SKM-1 (cell line): ENCODE measurements at regions not wholly inside any gene's neighbourhood (a gene's known extent, or its start where the extent isn't known, plus 50 kb on each side); places are given as distances from the start of the nearest gene placed in this dataset.
"Not testable (repeated sequence)": the region's sequence is repeated elsewhere in the genome, so short reads cannot be mapped to it uniquely, and the experiment has no call there.

Experiments used
- DNase-seq: peaks from one replicate; lab custom pipeline; 2025; ENCODE audit not compliant: unreplicated experiment; lab: John Stamatoyannopoulos, UW

GRCh38 chr12:128083132-128083729 lies 183.7 kb upstream of the TMEM132C start:
- no peak for DNase-seq

- DNase-seq, result no peak
These were observed 178.0 kb upstream of the TMEM132C start for GRCh38 chr12:128088926-128089325.

GRCh38 chr12:128089961-128090360 lies 177.0 kb upstream of the TMEM132C start:
- no peak for DNase-seq

DNA sequence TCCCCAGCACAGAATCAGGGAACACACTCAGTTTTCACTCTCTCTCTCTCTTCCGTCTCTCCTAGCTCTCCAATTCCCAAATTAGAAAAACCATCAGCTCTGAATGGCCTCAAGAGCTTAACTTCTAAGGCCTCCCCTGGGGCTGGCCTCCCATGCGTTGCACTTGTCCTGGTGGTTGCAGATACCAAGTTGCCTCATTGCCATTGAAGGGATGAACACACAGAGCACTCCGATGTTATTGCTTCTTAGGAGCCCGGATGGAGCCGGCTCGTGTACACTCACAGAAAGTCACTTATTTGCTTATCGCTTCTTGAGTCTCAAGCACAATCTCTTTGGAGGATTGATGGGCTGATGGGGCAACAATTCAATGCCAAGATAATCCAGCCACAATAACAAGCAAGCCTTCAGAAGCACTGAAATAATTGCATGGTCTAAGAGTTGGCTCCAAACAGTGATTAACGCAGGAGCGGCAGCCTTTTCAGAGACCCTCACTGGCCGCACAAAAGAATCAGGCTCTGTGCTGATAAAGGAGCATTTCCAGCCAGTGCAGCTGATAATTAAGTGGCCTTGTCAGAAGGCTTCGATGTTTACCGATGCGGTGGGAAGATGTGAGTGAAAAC lies 175.8 kb upstream of the TMEM132C start:
- DNase-seq, result no peak

- DNase-seq, result no peak
These were observed 175.0 kb upstream of the TMEM132C start for GRCh38 chr12:128091951-128092382.

GRCh38 chr12:128098730-128099129 lies 168.2 kb upstream of the TMEM132C start:
- no peak for DNase-seq

DNA sequence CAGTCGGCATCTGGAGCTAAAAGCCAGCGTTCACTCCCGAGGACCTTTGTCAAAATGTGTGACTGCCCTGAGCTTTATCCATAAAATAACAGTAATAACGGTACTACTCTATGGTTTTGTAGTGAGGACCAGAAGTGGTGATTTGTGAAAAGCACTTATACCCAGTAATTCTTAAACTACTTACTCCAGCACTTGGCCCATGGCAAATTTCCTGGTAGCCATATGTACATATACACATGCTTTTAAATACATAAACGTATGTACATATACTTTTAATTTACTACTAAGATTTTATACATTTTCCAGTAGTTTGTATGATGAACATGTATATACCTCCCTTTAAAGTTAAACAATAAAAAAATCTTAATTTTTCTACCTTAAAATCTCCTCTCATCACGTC lies 163.8 kb upstream of the TMEM132C start:
- DNase-seq, result no peak

DNA sequence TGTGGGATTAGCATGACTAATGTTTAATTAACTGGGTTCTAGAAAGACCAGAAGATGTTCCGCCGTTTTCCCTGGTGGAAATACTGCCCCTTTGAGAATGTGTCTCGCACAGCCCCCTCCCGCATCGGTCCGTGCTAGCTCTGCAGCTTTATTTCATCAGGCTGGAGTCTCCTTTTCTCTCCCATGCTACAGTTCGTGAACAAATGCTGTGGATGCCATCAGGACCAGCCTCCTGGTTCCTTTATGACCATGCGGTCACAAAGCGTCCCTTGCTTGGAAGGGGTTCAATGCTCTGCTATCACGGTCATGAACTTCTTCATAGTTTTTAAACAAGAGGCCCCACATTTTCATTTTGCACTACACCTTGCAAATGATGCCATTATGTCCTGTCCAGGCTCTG lies 157.7 kb upstream of the TMEM132C start:
- DNase-seq, result no peak

DNA sequence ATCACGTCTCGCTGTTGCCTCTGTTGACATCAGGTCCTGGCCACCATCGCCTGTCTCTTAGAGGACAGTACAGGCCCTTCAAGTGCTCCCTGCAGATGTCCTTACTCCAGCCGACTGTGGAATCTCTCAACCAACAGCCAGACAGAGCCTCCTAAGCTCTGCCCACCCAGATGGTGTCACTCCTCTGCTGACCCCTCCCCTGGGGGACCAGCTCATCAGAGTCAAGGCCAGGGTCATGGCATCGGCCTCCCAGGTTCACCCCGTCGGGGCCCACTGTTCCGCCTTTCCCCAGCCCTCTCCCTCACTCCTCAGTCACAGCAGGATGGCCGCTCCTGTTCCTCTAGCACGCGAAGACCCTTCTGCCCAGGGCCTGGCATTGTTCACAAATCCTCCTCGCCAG lies 157.3 kb upstream of the TMEM132C start:
- no peak for DNase-seq

DNA sequence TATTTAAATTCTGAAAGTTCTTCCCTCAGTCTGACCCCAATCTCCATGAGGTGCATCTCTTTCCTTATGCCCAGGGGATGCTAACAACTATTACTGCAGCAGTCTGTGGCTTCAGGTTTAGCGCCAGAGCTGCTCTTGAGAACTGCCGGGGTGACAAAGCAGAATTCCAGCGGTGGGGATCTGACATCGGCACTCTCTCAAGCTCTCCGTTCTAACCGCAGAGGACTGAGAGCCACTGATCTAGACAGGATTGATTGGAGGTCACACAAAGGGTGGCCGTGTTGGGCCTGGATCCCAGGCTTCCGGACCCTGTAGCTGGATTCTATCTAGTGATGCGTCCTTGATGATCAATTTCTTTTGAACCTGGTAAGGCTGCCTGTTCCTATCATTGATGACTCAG lies 155.6 kb upstream of the TMEM132C start:
- no peak for DNase-seq

DNA sequence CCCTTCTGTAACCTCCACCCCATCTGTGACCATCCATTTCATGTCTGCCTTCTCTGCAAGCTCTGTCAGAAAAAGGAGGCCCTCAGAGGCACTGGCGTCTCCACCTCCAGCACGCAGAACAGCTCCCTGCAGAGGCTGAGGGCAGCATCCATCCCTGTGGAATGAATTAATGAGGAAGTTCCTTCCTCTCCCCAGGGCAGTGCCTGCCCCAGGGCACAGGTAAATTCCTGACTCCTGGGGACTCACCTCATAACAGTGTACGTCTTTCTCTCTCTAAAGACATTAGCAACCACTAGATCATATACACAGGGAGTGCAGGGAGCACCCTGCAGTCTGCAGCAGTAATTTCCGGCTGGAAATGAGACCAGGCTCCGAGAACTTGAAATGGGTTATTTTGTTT lies 155.0 kb upstream of the TMEM132C start:
- no peak for DNase-seq

DNA sequence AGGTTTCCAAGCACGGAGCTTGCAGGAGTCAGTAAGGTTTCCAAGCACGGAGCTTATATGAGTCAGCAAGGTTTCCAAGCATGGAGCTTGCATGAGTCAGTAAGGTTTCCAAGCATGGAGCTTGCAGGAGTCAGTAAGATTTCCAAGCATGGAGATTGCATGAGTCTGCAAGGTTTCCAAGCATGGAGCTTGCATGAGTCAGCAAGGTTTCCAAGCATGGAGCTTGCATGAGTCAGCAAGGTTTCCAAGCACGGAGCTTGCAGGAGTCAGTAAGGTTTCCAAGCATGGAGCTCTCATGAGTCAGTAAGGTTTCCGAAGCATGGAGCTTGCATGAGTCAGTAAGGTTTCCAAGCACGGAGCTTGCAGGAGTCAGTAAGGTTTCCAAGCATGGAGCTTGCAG lies 153.7 kb upstream of the TMEM132C start:
- DNase-seq, result not testable (repeated sequence)

DNA sequence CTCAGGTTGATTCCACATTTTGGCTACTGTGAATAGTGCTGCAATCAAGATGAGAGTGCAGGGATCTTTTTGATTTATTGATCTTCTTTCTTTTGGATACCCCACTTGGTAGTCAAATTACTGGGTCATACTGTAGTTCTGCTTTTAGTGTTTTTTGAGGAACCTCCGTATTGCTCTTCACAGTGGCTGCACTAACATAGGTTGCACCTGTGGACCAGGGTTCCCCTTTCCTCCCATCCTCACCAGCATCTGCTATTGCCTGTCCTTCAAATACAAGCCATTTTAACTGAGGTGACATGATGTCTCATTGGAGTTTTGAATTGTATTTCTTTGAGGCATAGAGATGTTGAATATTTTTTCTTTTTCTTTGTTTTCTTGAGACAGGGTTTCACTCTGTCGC lies 152.5 kb upstream of the TMEM132C start:
- no peak for DNase-seq

DNA sequence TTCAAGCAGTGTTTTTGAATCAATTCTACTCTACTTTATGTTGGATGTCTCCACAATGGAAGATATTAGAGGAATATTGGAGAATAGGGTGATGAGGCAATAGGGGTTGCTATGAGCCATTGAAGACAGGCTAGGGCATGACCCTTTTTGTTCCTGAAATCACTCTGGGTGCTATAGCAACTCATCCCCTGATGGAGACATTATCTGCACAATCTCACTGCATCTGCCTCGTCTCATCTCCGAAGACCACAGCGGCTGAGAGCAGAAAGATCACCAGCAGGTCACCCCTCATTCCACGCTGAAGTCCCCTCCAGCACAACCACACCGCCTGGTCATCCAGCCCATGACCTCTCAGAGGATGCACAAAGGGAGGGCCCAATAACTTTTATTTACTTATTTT lies 150.4 kb upstream of the TMEM132C start:
- no peak for DNase-seq

DNA sequence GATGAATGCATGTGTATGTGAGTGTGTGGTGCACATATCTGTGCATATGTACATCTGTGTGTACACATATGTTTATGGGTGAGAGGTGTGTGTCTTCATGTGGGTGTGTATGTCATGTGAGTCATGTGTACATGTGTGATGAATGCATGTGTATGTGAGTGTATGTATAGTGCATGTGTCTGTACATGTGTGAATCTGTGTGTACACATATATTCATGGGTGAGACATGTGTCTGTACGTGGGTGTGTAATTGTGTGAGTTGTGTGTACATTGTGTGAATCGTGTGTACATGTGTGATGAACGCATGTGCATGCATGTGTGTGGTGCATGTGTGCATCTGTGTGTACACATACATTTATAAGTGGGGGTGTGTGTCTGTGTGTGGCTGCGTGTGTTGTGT lies 146.9 kb upstream of the TMEM132C start:
- no peak for DNase-seq

DNA sequence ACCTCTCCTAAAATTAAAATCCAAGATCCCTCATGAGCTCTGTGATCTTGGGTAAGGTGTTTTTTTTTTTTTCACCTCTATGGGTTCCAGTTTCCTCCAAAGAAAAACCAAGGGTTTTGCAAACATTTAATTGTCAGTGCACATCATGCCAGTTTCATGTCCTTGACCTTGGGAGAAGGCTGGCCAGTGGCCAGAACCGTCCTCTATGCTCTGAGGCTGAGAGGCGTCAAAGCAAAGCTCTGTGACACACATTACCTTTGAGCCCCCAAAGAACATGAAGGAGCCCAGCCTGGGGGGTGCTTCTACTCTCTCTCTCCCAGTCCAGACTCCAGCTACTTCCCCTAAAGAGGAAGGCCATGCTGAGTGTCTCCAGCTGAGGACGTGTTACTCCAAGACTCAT lies 145.5 kb upstream of the TMEM132C start:
- no peak for DNase-seq

DNA sequence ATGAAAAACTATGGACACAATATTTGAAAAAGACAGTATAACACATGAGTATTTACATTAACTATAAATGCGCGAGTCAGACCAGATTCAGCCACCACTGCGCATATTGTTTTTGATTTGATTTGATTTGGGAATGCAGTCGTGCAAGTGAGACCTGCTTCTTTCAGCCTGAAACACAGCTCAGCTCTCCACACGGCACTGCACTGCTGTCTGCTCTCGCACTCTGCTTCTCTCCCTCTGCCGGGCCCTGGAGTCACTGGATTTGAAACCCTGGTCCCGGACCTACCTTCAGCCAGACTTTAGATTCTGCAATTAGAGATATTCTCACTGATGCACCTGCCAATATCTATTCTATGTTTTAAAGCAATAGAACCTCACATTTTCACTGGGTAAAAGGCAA lies 143.9 kb upstream of the TMEM132C start:
- DNase-seq, result no peak

DNA sequence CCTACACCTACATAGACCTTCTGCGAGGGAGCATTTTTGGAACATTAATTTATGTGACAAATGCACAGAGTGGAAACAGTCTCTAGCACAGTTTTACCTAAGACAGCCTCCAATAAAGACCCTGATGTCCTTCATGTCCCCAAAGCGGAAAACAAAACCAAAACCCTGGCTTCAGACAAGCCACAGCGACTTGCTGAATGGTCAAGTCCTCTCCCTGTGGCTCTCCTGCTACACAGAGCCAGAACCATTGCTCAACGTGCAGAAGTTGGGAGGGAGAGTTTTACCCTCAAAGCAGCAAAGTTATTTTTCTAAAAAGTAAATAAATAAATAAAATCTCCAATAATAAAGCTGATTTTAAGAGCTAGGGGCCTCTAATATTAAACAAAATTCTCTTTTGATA lies 135.0 kb upstream of the TMEM132C start:
- no peak for DNase-seq

DNA sequence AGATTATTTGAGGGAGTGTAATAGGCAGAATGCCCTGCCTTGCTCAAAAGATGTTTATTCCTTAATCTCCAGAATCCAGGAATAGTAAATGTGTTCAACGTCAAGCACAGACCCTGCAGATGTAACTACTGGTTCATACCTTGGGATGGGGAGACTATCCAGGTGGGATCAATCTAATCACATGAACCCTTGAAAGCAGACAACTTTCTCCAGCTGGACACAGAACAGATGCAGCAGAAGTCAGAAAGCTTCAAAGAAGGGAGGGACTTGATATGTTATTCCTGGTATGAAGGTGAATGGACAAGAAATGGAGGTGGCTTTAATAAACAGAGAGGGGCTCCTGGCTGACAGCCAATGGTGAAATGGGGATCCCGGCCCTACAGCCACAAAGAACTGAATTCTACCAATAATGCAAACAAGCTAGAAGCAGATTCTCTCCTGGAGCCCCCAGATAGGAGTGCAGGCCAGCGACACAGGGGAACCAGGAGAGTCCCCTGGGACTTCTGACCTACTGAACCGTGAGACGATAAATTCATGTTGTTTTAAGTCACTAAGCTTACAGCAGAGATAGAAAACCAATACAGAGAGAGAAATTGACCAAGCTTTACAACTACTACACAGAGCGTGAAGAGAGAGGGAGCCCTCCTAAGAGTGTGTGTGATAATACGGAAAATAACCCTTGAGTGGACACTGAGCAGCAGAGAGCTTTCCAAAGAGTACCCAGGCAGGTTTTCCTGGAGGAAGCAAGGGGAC lies 133.5 kb upstream of the TMEM132C start:
- DNase-seq, result no peak

DNA sequence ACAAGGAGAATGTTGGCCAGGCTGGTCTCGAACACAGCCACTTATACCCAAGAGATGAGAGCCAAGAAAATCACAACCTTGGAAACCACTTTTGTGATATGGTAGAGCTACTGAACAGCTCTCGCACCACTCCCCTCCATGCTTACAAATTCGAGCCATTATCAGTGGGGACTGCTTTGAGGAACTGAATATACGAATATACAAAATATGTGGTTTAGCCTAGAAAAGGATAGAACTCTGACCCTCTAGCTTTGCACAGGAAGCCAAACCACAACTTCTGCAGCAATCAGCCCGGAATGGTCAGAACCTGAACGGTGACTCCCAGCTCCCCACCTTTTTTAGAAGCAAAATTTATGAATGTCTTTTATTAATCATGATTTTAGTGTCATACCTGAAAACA lies 129.8 kb upstream of the TMEM132C start:
- DNase-seq, result no peak

DNA sequence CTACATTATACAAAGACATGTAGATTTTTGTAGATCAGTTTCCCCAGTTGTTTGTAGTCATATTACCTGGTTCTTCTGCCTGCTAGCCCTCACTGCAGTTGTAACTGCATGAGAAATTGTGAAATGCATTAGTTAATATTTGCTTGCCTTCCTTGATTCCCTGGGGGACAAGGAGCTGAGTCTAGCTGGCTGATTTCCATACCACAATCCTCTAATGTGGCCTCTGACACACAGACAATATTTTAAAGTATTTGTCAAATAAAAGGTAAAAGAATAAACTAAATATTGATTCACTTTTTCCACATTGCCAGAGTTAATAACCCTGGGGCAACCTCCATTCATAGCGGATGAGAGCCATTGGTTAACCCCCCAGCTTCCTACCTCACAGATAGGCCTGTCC lies 128.8 kb upstream of the TMEM132C start:
- no peak for DNase-seq

- no peak for DNase-seq
These were observed 126.4 kb upstream of the TMEM132C start for GRCh38 chr12:128140551-128140950.

DNA sequence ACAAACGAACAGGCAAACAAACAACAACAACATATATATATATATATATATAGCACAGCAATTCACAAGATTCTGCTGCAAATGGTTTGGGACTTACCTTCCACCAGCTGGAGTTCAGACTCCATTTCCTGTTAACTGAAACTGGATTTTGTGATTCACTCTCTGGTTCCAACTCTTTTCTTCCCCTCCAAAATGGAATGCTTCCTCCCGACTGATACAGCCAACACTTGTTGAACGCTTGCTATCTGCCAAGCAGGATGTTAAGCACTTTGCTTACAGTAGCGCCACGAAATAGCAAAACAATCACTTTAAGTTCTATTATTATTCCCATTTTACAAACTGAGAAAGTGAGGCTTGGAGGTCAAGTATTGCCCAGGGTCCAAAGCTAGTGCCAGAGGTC lies 116.0 kb upstream of the TMEM132C start:
- no peak for DNase-seq
